SU-DHL-6 (cell line): ENCODE measurements at regions not wholly inside any gene's neighbourhood (a gene's known extent, or its start where the extent isn't known, plus 50 kb on each side); places are given as distances from the start of the nearest gene placed in this dataset.

Experiments used
- H2AFZ ChIP-seq: fragments of 200-600 bp; sonication (generic); 2 replicates; pipeline ENCODE4 v1.6.1; 2014; ENCODE audit warnings: low read depth, mild to moderate bottlenecking, moderate library complexity, mixed read lengths, antibody characterized with exemption, low read length; ENCODE audit not compliant: severe bottlenecking
- H3F3A ChIP-seq: fragments of 200-600 bp; shearing (Covaris generic); 2 replicates; pipeline ENCODE4 v1.6.0; 2016; ENCODE audit warnings: antibody characterized with exemption, mild to moderate bottlenecking; ENCODE audit not compliant: insufficient read depth
- H3K27ac ChIP-seq: fragments of 200-600 bp; sonication (generic); 2 replicates; pipeline ENCODE4 v1.5.1; 2016; ENCODE audit warnings: low read depth, mild to moderate bottlenecking, low read length, moderate library complexity, mixed read lengths
- H3K27me3 ChIP-seq: fragments of 200-600 bp; sonication (generic), shearing (Covaris generic); 2 replicates; pipeline ENCODE4 v1.6.0; 2014; ENCODE audit warnings: mild to moderate bottlenecking, low read length
- H3K36me3 ChIP-seq: fragments of 200-600 bp; sonication (generic); 2 replicates; pipeline ENCODE4 v1.6.1; 2014; ENCODE audit warnings: mild to moderate bottlenecking, low read length, mixed read lengths
- H3K4me2 ChIP-seq: fragments of 300-600, 200-600 bp; shearing (Covaris generic), sonication (generic); 2 replicates; pipeline ENCODE4 v1.6.0; 2014; ENCODE audit warnings: low read length, low read depth, mild to moderate bottlenecking; ENCODE audit not compliant: poor library complexity, severe bottlenecking
- H3K4me3 ChIP-seq: fragments of 200-600 bp; sonication (generic); 2 replicates; pipeline ENCODE4 v1.5.1; 2014; ENCODE audit warnings: antibody characterized with exemption, low read length, mild to moderate bottlenecking, mixed read lengths; ENCODE audit not compliant: insufficient read depth, poor library complexity, severe bottlenecking
- H3K79me2 ChIP-seq: fragments of 200-600 bp; sonication (generic); 2 replicates; pipeline ENCODE4 v1.6.1; 2014; ENCODE audit warnings: mild to moderate bottlenecking, low read length, moderate library complexity; ENCODE audit not compliant: insufficient read depth
- H3K9ac ChIP-seq: fragments of 200-600 bp; sonication (generic); 2 replicates; pipeline ENCODE4 v1.7.0; 2014; ENCODE audit warnings: mild to moderate bottlenecking, low read length
- H3K9me2 ChIP-seq: fragments of 200-600 bp; sonication (generic); replicated peaks from 2 replicates; pipeline ENCODE4 v1.6.1; 2014; ENCODE audit warnings: low read length; ENCODE audit not compliant: insufficient read depth
- H3K9me3 ChIP-seq: fragments of 200-600 bp; sonication (generic); 2 replicates; pipeline ENCODE4 v1.6.1; 2014; ENCODE audit warnings: low read length, mixed read lengths; ENCODE audit not compliant: insufficient read depth
- H4K20me1 ChIP-seq: fragments of 200-600 bp; sonication (generic); 2 replicates; pipeline ENCODE4 v1.6.1; 2014; ENCODE audit warnings: low read depth, mild to moderate bottlenecking, antibody characterized with exemption, low read length, moderate library complexity, mixed read lengths
- EZH2phosphoT487 ChIP-seq: fragments of 200-600 bp; sonication (generic), shearing (Covaris generic); conservative IDR thresholded peaks from 2 replicates; pipeline ENCODE4 v1.6.1; 2018; ENCODE audit warnings: mild to moderate bottlenecking, antibody characterized with exemption, low read length, moderate library complexity, mixed read lengths
- TF ChIP-seq, protein P1 (sequence below): fragments of 200-600 bp; sonication (generic); IDR thresholded peaks from one replicate; pipeline ENCODE4 v1.5.1; 2017; ENCODE audit warnings: antibody characterized with exemption, mild to moderate bottlenecking, low read length, moderate library complexity; ENCODE audit not compliant: insufficient read depth, poor library complexity, severe bottlenecking

DNA sequence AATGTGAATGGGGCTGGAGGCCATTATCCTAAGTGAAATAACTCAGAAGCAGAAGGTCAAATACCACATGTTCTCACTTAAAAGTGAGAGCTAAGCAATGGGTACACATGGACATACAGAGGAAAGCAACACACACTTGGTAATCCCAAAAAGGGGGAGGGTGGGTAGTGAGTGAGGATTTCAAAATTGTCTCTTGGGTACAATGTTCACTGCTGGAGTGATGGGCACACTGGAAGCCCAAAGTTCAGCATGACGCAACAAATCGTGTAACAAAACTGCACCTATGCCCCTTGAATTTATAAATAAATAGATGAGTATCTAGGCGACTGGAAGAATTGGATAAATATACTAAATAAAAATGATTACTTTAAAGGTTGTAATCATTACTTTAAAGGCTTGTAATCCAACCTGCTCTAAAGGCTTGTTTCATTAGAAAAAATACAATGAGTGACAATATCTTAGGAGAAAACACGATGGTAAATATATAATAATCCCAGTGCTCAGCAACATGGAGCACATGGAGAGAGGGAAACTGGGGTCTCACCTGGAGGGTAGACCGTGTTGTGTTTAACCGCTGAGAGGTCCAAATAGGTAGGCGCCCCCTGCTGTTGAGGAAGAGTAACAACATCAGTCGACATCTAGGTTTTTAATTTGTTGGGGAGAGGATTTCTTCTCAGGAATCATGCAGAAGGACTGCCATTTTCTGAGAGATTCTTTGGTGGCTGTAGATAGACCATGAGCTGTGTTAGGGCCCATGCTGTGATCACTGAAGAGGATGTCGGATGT, 78.5 kb upstream of the ROBO1 start:
- Histone ChIP-seq H3K9me2 (no peaks in the 10 kb centered on the region), H4K20me1 (no peaks in the 10 kb centered on the region), H3K27ac (no peak overlapping the region), H3K36me3 (no peaks in the 10 kb centered on the region), H3F3A (no peaks in the 10 kb centered on the region), H3K4me3 (no peak overlapping the region), H3K79me2 (no peaks in the 10 kb centered on the region), H2AFZ (no peak overlapping the region), H3K9me3 (no peaks in the 10 kb centered on the region), H3K4me2 (no peak overlapping the region), H3K9ac (no peak overlapping the region), H3K27me3 (no peaks in the 10 kb centered on the region)
- TF ChIP-seq, protein P1, sequence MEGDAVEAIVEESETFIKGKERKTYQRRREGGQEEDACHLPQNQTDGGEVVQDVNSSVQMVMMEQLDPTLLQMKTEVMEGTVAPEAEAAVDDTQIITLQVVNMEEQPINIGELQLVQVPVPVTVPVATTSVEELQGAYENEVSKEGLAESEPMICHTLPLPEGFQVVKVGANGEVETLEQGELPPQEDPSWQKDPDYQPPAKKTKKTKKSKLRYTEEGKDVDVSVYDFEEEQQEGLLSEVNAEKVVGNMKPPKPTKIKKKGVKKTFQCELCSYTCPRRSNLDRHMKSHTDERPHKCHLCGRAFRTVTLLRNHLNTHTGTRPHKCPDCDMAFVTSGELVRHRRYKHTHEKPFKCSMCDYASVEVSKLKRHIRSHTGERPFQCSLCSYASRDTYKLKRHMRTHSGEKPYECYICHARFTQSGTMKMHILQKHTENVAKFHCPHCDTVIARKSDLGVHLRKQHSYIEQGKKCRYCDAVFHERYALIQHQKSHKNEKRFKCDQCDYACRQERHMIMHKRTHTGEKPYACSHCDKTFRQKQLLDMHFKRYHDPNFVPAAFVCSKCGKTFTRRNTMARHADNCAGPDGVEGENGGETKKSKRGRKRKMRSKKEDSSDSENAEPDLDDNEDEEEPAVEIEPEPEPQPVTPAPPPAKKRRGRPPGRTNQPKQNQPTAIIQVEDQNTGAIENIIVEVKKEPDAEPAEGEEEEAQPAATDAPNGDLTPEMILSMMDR, result peak; percentile 32
- no peak for TF ChIP-seq EZH2phosphoT487

DNA sequence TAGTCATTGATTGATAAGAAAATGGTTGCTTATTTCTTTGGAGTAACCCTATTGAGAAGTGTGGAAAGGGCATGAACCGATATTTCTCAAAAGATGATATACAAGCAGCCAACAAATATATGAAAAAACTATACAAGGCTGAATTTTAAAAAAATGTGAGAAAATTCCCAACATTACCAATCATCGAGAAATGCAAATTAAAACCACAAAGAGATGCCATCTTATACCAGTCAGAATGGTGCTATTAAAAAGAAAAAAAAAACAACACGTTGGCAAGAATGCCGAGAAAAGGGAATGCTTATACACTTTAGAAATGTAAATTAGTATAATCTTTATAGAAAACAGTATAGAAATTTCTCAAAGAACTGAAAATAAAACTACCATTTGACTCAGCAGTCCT, 77.7 kb upstream of the ROBO1 start:
- Histone ChIP-seq H3K9ac (no peak overlapping the region), H3K36me3 (no peaks in the 10 kb centered on the region), H3K27ac (no peak overlapping the region), H2AFZ (no peak overlapping the region), H4K20me1 (no peaks in the 10 kb centered on the region), H3K9me2 (no peaks in the 10 kb centered on the region), H3K27me3 (no peaks in the 10 kb centered on the region), H3K4me3 (no peak overlapping the region), H3K9me3 (no peaks in the 10 kb centered on the region), H3F3A (no peaks in the 10 kb centered on the region), H3K79me2 (no peaks in the 10 kb centered on the region), H3K4me2 (no peak overlapping the region)
- TF ChIP-seq, protein P1, result no peak
- no peak for TF ChIP-seq EZH2phosphoT487

DNA sequence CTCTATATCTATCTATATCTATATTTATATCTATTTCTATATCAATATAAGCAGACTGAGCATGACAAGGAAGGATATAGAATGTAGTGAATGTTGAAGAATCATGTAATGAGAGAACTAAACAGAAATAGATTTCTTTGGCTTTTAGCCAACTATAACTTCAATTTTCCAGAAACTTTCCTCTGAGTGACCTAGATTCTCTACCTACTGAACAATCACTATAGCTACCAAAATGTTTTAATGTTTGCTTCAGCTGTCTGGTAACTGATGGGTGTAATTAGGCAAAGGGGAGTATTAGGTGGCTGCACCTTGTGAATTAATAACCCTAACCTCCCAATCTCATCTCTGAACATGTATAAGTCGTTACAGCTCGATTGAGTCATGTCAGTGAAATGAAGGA, 76.4 kb upstream of the ROBO1 start:
- H3K4me2 ChIP-seq, result no peak overlapping the region
- no peaks in the 10 kb centered on the region for H3K9me2 ChIP-seq
- H3K27me3 ChIP-seq, result no peaks in the 10 kb centered on the region

More for the DNA sequence above, 76.4 kb upstream of the ROBO1 start:
- H3K36me3 ChIP-seq, result no peaks in the 10 kb centered on the region
- no peaks in the 10 kb centered on the region for H3K9me3 ChIP-seq
- TF ChIP-seq EZH2phosphoT487, result no peak
- TF ChIP-seq, protein P1, result no peak
- H3K79me2 ChIP-seq, result no peaks in the 10 kb centered on the region
- no peak overlapping the region for H3K9ac ChIP-seq
- H3K27ac ChIP-seq, result no peak overlapping the region
- H3F3A ChIP-seq, result no peaks in the 10 kb centered on the region
- H4K20me1 ChIP-seq, result no peaks in the 10 kb centered on the region
- H2AFZ ChIP-seq, result no peak overlapping the region
- H3K4me3 ChIP-seq, result no peak overlapping the region
